AG04449 (cell line): ENCODE measurements at regions not wholly inside any gene's neighbourhood (a gene's known extent, or its start where the extent isn't known, plus 50 kb on each side); places are given as distances from the start of the nearest gene placed in this dataset.

Experiments used
- CTCF ChIA-PET: fragments of 350-600 bp; formaldehyde crosslinking; extraction: SDS; loops from one replicate; lab custom pipeline; 2021; ENCODE audit warnings: antibody characterized with exemption; lab: Yijun Ruan, JAX
- POLR2A ChIA-PET: fragments of 400-600, 350-600 bp; formaldehyde crosslinking; extraction: SDS; loops from one replicate; lab custom pipeline; 2020; ENCODE audit warnings: antibody characterized with exemption, inconsistent platforms; lab: Yijun Ruan, JAX
- DNase-seq: peaks from one replicate; pipeline ENCODE4 v3.0.0-alpha.2; 2010; ENCODE audit warnings: low read depth, low spot score
- H3K4me3 ChIP-seq: 2 replicates; pipeline ENCODE4 v1.5.1; 2011; ENCODE audit warnings: low read depth, mild to moderate bottlenecking, control low read depth, low read length
- CTCF ChIP-seq: IDR thresholded peaks from one replicate; pipeline ENCODE4 v1.5.1; 2011; ENCODE audit warnings: mild to moderate bottlenecking, moderate library complexity, low read length, control low read depth, inconsistent platforms; ENCODE audit not compliant: insufficient read depth; ENCODE audit errors: missing control alignments

- DNase-seq: no peak
- H3K4me3 ChIP-seq: no peak overlapping the region
- ChIA-PET CTCF (no interaction called here), POLR2A (no interaction called here)
- TF ChIP-seq CTCF: no peak
Measured at GRCh38 chr13:53215563-53215962, 186.9 kb downstream of the OLFM4 start.

GRCh38 chr13:53216773-53217172 lies 188.2 kb downstream of the OLFM4 start:
- TF ChIP-seq CTCF: no peak
- POLR2A ChIA-PET: no interaction called here
- no peak for DNase-seq
- CTCF ChIA-PET: no interaction called here
- no peak overlapping the region for H3K4me3 ChIP-seq

- POLR2A ChIA-PET: no interaction called here
- CTCF ChIA-PET: no interaction called here
Measured at GRCh38 chr13:53217194-53217593, 188.6 kb downstream of the OLFM4 start.

GRCh38 chr13:53220038-53220437 lies 191.4 kb downstream of the OLFM4 start:
- no peak overlapping the region for H3K4me3 ChIP-seq
- TF ChIP-seq CTCF: no peak
- CTCF ChIA-PET: no interaction called here
- DNase-seq: no peak
- POLR2A ChIA-PET: no interaction called here

More at GRCh38 chr13:53217194-53217593, 188.6 kb downstream of the OLFM4 start:
- no peak overlapping the region for H3K4me3 ChIP-seq
- TF ChIP-seq CTCF: no peak
- no peak for DNase-seq

- DNase-seq: no peak
- CTCF ChIA-PET: no interaction called here
- no peak overlapping the region for H3K4me3 ChIP-seq
- TF ChIP-seq CTCF: no peak
- POLR2A ChIA-PET: no interaction called here
Measured at GRCh38 chr13:53237696-53238095, 209.1 kb downstream of the OLFM4 start.

GRCh38 chr13:53238261-53238660 lies 209.6 kb downstream of the OLFM4 start:
- H3K4me3 ChIP-seq: no peak overlapping the region
- no peak for DNase-seq
- POLR2A ChIA-PET: no interaction called here
- no peak for TF ChIP-seq CTCF
- CTCF ChIA-PET: no interaction called here
